CD4-positive, alpha-beta T cell treated with Interleukin-4 for 1 hour (primary cell): ENCODE measurements at regions not wholly inside any gene's neighbourhood (a gene's known extent, or its start where the extent isn't known, plus 50 kb on each side); places are given as distances from the start of the nearest gene placed in this dataset.

ENCODE experiments used
- DNase-seq, 2 donors: peaks; one replicate each; pipeline ENCODE4 v3.0.0-alpha.2; 2020 to 2022

DNA sequence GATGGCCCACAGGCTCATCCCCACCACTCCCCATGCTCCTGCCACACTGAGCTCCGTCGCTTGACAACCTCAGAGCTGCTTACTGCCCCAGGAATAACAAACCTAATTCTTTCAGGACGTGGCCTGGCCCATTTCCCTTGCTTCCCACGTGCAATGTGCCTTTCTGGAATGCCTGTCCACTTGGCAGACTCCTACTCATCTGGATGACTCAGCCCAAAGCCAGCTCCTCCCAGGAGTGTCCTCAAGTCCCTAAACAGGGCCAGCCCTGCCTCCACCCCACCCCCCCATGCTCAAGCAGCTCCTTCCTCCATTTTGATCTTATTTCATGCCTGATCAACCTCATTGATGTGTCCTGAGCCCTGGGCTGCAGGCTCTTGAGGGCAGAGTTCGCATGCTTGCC, 164.9 kb upstream of the RNF32 start:
- no peak for DNase-seq

DNA sequence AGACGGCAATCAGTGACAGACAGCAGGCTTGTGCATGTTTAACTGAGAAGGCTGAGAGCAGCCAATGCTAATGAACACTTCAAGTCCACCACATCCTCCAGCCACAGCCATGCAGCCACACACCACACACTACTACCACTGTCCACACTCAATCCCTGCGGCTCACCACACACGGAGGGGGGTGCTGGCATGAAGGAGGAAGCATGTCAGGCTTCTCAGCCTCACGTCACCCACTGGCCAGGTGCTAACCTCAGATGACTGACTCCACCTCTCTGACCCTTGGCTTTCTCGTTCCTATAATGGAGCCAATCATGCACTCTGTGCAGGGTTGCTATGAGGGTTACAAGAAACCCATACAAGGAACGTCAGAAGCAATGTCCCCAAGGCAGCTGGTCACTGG, 165.4 kb upstream of the RNF32 start:
- no peak for DNase-seq

DNA sequence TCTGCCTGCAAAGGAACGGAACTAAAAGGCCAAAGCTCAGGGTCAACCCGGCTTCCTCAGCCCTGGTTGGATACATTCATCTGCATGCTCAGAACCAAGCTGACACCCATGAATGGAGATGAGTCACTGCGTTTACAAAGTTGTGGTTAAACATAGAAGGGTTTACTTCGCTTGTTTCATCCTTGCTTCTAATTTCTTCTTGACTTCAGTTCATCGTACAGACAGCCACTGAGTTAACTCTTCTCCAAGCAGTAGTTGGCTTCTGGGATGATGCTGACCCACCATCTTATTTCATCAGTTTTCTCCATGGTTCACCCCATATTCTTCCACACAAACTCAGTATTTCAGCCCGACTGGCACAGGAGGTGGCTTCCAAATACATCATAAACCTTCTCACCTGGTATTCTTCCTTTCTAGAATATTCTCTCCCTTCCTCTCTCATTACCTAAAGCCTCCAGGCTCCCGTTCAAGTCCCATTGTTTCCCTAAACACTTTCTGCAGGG, 166.3 kb upstream of the RNF32 start:
- DNase-seq: no peak

DNA sequence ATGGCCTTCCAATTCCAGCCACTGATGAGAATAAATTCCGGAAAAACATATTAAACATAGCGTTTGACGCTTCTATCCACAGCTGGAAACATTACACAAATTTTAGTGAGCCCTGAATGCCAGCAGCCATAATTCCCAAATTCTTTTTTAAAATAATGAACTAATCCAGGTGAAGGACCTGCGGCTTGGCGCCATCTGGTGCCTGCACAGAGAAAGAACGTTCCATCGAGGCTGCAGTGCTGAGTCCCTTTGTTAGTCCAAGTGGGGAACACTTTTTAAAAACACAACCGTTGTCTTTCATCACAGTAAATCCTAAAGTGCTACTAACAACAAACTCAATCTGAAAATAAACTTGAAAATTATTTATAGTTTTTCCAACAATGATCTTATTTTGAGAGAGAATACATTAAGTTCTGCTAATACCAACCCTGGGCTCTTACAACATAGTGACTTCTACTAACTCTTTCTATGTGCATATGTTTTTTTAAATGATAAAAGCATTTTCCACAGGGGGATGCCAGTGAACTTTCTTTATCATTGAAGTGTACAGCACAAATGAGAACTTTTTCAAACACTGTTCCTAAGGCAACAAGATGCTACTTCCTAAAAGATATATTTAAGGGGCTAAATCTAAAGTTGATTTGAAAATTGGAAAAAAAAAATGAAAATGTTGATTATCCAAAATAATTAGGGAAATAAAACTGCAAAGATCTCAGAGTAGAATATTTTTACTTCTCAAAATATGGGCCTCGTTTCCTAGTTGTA, 166.9 kb upstream of the RNF32 start:
- DNase-seq: peak; percentile 8 to 15

DNA sequence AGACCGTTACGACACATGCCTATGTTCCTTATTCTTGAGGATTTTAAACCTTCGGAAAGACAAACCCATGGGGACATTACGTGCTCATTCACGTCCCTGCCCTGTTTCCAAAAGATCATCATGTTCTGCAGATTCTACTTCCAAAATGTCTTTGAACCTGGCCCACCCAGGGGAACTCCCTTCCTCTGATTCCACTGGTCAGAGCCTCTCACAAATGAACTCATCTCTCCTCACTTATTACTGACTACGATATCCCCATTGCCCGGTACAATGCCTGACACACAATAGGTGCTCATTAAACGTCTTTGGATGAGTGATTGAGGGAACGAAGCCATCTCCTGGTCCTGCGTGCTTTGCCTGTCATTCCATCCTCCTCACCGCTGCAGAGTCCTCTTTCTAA, 168.3 kb upstream of the RNF32 start:
- DNase-seq: no peak

DNA sequence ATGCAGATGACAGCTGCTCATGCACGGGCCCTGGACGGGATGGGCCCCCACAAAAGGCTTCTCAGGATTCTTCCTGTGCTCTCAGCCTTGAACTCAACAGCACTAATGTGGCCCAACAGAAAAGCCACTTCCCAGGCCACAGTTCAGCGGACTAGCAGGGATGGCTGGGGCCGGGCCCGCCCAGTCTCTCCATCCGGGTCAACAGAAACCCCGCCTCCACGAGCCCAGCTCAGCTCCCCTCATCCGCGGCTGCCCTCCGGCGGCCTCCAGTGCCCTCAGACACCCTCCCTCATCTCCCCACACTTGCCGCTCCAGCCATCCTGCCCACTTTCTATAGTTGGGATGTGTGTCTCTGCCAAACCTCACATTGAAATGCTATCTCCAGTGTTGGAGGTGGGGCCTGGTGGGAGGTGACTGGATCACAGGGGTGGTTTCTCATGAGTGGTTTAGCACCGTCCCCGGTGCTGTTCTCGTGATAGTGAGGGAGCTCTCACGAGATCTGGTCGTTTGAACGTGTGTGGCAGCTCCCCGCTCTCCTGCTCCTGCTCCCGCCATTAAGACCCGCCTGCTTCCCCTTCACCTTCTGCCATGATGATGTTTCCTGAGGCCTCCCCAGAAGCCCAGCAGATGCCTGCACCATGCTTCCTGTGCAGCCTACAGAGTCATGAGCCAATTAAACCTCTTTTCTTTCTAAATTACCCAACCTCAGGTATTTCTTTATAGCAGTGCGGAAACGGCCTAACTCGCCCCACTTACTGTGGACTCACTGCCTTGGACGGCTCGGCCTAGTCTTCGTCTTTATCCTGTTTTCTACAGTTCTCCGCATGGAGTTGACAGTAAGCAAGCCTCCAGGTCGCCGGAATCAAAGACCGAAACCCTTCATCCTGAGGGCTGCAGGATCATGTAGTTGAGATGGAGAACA, 169.9 kb upstream of the RNF32 start:
- DNase-seq: no peak

DNA sequence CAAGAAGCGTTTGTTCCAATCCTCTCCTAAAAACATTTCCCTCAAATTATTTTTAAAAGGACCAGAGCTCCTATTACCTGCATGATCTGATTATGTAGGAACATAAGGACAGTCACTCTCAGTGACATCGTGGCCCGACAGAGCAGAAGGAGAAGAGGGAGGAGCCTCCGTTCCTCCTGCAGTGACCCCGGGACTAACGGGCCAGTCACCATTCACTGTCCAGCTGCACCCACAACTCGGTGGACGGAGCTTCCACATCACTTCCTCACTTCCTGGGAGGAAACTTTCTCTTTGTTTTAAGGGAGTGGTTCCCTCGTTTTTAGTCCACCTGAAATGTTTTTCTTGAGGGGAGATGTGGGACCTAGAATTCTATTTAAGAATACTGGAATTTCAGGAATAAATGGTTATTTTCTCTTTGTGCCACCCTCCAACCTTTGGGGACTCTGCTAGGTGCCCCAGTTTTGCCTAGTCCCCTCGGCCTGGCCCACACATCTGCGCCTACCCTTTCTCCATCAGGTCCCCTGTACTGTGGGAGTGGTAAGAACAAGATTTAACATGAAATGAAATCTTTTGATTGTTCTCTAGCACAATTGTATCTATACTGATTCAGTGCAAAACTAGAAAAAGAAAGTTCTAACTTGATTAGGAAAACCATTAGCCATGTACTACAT, 173.5 kb upstream of the RNF32 start:
- no peak for DNase-seq

DNA sequence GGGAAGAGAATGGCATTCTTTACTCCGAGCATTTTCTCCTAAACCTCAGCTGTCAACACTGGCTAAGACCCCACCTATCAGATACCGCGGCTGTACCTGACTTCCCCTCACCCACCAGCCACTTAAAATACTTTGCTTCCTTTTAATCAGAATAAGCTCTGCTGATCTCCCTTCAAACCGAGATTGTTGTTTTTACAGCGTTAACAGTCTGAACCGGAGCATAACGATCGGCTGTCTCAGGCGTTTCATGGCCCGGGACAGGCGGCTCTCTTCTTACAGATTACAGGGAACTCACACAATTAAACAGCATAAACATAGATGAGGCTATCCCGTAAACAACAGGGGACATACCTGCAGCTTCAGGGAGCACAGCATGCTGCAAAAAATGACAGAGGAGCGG, 174.3 kb upstream of the RNF32 start:
- DNase-seq: no peak

DNA sequence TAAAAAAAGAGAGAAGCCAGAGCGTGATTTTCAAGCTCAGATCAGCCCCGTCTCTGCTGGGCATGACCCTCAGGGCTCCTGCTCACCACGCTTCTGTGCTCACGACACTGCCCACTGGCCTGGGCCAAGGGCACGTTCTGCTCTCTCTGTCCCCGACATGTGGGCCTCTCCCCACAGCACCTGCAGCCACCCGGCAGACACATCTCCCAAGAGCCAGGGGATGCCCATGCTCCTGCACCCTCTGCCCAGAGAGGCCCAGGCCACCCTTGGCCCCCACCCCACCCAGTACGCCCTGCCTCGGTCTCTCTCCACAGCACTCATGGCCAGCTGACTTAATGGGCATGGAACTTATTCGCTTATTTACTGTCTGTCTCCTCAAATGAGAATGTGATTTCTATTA, 175.4 kb upstream of the RNF32 start:
- DNase-seq: no peak

DNA sequence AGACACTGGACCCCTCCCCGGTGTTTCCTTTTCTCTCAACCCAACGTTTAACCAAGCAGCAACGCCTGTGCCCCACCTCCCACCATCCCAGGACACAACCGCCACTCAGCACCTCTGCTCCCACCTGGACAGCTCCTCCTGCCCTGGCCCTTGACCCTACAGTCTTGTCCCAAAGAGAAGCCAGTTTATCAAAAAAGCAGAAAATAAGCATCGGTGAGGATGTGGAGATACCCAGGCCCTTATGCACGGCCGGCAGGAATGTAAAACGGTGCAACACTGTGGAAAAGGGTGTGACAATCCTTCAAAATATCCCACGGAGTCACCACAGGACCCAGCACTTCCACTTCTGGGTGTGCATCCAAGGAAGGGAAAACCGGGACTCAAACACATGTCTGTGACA, 176.2 kb upstream of the RNF32 start:
- no peak for DNase-seq

DNA sequence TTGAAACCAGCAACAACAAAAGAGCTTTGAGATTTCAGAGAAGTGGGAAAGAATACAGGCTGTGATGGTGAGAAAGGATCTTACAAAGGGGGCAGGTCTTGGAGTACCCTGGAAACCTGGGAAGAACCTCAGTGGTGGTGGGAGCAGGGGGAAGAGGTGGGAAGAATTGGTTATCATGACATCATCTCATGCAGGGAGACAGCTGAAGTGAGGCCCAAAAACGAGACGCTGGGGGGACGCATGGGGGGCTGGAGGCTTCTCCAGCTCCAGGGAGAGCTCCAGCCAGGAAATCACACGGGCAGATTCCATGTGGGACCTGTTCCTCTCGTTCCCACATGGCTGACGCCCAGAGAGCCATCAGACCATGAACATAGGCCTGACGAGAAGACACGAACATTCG, 177.3 kb upstream of the RNF32 start:
- no peak for DNase-seq

DNA sequence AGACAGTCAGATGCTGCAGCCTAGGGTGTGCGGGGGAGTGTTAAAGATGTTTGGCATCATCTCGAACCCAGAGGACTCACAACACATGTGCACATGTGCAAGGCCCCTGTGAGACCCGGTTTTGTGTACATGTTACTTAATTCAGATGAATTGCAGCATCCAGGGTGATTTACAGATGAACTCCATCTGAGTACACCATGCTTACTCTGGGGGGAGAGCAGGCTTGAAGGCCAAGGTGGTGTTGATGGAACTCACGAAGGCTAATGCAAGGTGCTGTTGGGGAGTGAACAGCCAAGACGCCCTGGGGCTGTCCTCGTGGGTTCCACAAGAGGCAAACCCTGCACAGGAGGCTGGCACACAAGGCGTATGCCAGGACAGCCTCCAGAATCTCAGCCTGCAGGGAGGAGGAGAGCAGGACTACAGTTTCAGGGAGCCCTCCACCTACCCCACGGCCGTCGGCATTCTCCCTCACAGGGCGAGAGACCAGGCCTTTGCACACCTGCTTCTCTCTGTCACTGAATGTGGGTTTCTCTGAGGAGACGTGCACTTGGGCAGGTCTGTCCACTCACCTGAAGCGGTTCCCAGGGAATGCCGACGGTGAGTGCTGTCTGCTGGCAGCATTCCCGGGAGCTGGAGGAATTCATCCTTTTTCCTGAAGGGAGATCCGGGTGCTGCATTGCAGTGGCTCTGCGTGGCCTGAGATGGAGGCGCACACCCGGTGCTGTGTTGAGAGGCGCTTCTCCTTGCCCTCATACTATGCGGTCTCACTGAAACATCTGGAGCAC, 178.5 kb upstream of the RNF32 start:
- no peak for DNase-seq

DNA sequence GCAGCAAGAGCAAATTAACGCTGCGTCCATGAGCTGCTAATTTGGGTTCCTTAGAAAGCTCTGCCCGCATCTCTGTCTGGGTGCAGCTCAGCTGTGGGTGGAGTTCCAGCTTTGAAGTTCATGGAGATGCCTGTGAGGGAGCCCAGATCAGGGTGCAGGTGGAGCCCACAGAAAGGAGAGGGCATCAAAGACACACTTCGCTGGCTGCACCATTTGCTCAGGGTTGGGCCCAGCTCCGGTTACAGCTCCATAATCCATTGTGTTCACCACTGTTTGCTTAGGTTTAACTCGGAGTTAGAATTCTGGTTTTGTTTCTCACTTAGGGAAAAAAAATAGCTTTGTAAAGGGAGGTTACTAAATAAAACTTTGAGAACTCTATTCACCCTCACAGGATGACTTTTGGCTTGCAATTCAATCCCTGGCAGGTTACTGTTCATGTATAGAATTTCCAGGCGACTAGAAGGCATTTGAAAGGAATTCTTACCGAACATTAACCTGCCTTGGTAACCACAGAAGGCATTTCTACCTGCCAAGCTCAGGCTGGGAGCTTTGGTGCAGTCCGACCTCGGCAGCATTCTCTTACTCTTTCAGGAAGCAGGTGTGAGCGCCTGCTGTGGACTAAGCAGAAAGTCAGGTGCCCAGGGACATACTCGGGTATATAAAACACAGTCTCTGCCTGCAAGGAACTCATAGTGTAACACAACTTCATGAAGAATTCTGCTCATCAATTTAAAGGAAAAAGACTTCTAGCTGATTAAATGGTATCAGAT, 179.5 kb upstream of the RNF32 start:
- no peak for DNase-seq

DNA sequence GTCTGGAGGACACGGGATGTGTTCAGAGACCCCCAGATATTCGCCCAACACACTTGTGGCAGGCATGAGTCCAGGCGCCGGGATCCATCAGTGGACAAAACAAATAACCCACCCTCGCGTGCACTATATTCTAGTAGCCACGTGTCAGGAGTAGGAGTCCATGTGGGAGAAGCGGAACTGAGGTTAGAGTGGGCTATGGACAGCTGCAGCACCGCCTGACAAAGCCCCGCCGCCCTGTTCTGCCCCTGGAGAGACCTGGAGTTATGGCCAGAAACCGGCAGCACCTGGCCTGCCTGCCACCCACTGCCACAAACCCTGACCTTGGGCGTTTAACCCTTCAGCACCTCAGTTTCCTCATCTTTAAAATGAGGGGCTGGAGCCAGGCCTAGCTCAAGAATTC, 181.0 kb upstream of the RNF32 start:
- no peak for DNase-seq

DNA sequence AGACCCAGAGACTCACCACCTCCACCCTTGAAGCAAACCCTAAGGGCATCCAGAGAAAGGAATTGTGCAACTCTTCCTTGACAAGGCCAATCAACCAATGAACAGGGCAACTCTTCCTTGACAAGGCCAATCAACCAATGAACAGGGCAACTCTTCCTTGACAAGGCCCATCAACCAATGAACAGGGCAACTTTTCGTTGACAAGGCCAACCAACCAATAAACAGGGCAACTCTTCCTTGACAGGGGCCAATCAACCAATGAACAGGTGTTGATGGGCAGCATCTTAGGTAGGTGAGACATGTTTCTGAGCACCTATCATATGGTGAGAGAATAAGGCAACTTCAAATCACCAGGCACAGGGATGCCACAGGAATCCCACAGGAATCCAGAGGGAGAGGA, 181.5 kb upstream of the RNF32 start:
- DNase-seq: no peak

DNA sequence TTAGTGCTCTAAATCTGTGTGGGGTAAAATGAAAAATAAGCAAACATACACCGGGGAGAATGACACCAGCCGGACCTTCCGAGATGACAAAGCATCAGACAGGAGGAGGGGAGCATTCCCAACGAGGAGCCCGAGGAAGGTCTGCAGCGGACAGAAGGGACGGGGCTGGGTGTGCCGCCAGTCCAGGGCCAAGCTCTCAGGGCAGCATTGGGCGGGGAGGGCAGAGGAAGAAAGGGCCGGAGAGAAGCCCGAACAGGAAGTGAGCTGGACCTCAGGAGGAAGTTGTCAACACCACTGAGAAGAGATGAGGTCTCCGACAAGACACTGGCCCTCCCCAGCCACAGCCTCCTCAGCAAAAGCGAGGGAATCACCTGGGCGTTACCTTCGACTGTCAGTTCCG, 182.6 kb upstream of the RNF32 start:
- DNase-seq: no peak

DNA sequence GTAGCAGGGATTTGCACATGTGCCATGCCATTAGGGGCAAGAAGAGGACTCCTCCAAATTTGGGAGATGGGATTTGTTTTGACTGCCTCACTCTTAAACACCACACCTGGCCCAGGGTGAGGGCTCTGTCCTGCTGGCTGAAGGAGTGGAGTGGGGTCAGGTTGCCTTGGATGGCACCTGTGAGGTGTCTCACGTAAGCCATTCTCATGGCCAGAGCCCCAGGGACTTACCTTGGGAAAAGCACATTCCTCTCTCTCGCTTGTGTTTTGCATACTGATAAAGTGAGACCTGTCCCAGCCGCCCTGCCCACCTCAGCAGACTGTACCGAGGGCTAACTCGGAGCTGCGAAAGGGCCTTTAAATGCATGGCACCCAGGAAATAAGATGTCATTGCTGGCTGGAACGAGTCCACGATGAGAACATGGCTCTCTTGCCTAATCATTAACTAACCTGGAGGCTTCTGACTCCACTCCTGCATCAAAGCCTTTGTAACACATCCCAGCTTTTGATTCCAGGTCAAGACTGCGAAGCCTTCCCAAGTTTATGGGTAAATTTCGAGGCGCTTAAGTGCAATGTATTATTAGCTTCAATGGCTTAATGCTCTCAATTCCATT, 184.0 kb upstream of the RNF32 start:
- no peak for DNase-seq

DNA sequence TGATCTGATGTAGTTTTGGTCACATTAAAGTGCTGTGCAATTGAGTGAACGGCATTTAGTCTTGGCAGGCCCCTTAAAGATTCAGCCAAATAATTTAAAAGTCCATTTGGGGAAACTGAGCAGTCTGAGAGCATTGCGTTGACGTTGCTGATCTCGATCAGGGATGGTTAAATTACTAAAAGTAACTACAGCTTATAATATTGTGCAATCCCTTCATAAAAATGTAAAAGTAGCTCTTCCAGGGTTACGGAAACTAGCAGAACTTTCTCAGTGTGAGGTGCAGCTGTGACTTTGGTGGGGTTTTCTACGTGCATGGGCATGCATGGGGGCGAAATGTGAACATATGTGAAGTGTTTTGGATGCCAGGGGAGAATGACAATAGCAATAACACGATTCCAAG, 184.5 kb upstream of the RNF32 start:
- DNase-seq: no peak

DNA sequence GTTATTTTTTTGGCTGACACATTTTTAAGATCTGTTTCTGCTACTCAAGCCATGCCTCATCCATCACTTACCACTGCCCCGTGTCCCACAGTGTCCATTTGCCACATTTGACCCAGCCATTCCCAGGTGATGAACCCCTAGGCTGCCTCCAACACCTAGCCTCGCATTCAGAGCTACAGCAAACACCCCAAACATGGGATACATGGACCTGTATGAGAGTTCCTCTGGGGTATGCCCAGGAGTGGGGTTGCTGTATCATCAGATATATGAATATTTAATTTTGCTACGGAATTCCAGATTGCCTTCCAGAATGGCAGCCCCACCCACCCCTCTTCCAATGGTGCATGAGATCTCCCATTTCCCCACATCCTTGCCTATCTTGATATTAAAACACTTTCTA, 190.1 kb upstream of the RNF32 start:
- no peak for DNase-seq

DNA sequence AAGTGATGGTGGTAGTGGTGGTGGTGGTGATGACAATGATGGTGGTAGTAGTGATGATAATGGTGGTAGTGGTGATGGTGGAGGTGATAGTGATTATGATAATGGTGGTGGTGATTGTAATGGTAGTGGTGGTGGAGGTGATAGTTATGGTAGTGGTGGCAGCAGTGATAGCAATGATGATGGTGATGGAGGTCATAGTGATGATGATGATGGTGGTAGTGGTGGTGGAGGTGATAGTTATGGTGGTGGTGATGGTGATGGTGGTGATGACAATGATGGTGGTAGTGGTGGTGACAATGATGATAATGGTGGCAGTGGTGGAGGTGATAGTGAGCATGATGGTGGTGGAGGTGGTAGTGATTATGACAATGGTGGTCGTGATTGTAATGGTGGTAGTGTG, 191.7 kb upstream of the RNF32 start:
- DNase-seq: no peak

DNA sequence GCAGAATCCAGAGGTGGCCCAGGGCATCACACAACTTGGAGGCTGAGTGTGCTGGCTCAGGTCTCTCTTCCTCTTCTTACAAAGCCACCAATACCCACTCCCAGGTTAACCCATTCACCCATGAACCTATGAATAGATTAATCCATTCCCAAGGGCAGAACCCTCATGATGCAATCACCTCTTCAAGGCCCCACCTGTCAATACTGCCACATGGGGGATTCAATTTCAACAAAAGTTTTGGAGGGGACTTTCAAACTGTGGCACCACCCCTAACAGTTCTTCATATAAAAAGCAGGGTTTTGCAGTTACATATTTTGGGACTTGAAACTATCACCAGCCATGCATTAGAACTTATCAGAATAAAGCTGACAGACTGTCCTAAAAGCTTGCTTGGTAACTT, 193.6 kb upstream of the RNF32 start:
- DNase-seq: no peak
